ENCODE measurements at regions not wholly inside any gene's neighbourhood (a gene's known extent, or its start where the extent isn't known, plus 50 kb on each side); places are given as distances from the start of the nearest gene placed in this dataset.
"Not testable (repeated sequence)": the region's sequence is repeated elsewhere in the genome, so short reads cannot be mapped to it uniquely, and the experiment has no call there.

- DNase-seq, result no peak
Observed at GRCh38 chr11:96523656-96524055, 133.8 kb downstream of the JRKL start.

DNA sequence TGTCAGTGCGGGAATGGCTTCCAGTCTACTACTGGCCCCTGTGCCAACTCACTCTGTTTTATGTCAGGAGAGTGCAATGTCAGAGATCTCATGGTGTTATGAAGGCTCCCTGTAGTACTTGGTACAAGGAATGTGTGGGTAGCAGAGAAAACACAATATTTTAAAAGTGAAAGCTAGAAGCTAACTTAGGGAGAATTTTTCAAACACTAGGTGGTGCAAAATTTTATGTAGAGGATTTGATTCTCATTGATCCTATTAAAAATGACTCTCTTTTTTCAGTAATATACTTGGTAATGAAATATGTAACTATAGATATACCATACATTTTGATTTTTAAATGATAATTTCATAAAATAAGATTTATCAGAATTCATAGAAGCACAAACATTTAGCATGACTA lies 134.7 kb downstream of the JRKL start:
- no peak for DNase-seq

GRCh38 chr11:96530473-96530872 lies 140.7 kb downstream of the JRKL start:
- no peak for DNase-seq

DNA sequence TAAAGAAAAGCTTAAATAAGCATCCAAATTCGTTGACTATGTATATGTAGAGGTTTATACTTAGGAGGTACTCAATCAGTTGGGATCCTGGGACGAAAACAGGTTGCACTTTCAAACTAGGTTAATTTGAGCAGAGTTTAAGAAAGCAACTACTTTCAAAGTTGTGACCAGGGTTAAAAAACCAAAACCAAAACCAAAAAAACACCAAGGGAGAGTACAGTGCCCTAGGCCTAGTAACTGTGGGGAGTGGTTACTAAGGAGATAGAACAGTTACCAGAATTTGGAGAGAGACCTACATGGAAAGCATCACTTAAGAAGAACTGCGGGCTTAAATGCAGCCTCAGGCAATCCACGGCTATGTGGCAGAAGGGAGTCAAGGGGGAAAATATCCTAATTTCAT lies 148.3 kb downstream of the JRKL start:
- DNase-seq, result no peak

GRCh38 chr11:96538622-96539021 lies 148.8 kb downstream of the JRKL start:
- DNase-seq, result no peak

DNA sequence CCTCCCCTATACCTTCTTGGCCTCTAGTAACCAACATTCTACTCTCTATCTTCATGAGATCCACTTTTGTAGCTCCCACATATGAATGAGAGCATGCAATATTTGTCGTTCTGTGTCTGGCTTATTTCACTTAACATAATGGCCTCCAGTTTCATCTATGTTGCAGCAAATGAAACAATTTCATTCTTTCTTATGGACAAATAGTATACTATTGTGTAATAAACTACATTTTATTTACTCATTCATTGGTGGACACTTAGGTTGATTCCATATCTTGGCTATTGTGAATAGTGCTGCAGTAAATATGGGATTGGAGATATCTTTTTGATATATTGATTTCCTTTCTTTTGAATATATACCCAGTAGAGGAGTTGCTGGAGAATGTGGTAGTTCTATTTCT lies 151.1 kb downstream of the JRKL start:
- no peak for DNase-seq

DNA sequence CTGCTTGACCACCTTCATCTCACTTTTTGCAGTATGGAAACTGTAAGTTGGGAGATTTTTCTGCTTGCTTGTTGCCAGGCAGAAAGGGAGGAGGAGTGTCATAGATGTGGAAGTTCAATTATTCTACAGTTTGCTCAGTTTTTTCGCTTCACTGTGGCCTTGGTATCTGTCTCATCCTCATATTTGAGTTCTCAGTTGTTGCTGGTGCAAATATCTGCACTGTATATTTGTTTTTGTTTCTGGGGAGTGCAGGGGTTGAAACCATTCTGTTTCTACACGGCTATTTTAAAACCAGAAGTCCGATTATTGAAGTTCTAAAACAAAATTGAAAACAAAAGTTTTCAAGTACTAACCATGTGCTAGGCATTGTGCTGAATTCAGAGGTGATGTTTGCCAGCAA lies 153.4 kb downstream of the JRKL start:
- no peak for DNase-seq

- not testable (repeated sequence) for DNase-seq
Observed at GRCh38 chr11:96545192-96545591, 155.4 kb downstream of the JRKL start.

DNA sequence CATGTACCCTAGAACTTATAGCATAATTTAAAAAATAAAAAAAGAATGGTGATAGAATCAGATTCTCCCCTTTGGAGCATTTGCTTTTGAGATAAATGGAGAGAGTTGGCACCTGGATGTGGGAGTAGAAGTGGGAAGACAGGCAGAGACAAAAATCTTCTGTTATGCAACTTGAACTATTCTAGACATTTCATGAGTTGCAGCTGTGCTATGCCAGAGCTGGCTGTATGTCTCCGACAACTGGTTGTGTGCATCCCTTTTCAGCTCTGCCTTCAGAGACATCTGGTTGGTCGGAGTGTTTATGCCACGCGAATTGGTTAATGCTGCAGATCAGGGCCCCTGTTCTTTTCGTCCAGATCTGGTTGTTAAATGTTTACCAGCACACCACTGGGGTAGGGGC lies 161.3 kb downstream of the JRKL start:
- DNase-seq, result no peak

- no peak for DNase-seq
Observed at GRCh38 chr11:96554236-96554820, 164.5 kb downstream of the JRKL start.

DNA sequence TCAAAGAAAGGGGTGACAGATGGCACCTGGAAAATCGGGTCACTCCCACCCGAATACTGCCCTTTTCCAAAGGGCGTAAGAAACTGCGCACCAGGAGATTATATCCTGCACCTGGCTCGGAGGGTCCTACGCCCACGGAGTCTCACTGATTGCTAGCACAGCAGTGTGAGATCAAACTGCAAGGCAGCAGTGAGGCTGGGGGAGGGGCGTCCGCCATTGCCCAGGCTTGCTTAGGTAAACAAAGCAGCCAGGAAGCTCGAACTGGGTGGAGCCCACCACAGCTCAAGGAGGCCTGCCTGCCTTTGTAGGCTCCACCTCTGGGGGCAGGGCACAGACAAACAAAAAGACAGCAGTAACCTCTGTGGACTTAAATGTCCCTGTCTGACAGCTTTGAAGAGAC lies 166.0 kb downstream of the JRKL start:
- DNase-seq, result not testable (repeated sequence)

- DNase-seq, result not testable (repeated sequence)
Observed at GRCh38 chr11:96560727-96561126, 170.9 kb downstream of the JRKL start.

DNA sequence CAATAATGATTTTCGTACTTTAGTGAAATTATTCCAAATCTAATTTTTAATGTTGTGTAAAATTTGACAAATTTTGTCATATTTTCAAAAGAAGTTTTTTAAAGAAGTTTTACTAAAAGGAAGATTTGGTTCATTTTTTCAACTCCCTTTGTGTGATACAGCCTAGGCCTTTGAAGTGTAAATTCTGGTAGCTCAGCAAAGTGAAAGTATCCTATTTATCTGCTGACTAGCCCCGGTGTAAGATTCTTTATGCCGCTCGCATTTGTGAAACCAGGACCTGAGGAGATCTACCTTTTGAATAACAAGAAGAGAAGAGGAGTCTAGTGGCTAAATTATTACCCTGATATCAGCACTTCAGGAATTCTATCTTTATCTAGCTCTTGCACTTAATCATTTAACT lies 177.4 kb downstream of the JRKL start:
- DNase-seq, result no peak

GRCh38 chr11:96567667-96568066 lies 177.9 kb downstream of the JRKL start:
- DNase-seq, result no peak

- no peak for DNase-seq
Observed at GRCh38 chr11:96576383-96576782, 186.6 kb downstream of the JRKL start.

DNA sequence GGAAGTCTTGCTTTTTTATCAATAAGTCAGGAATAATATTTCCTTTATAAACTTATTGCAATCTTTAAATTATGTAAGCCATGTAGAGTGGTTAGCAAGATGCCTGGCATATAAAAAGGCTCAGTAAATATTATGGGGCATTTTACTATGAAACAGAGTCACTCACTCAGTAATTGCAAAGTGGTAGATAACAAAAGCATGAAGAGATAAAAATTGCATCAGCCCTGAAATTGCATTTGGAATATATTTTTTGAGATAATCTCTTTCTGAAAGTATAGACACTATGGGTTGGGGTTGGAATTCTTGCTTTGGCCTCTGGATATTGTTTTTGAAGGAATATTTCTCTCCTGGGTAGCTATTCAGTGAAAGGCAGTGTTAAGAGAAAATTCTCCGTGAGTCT lies 188.6 kb downstream of the JRKL start:
- DNase-seq, result no peak

- DNase-seq, result peak; percentile 39 to 49
Observed at GRCh38 chr11:96579656-96580055, 189.8 kb downstream of the JRKL start.

GRCh38 chr11:96580476-96581040 lies 190.7 kb downstream of the JRKL start:
- no peak for DNase-seq

GRCh38 chr11:96585944-96586880 lies 196.4 kb downstream of the JRKL start:
- DNase-seq, result peak; percentile 27 to 52

GRCh38 chr11:96588793-96589192 lies 199.0 kb downstream of the JRKL start:
- not testable (repeated sequence) for DNase-seq

GRCh38 chr11:96595011-96595410 lies 205.2 kb downstream of the JRKL start:
- no peak for DNase-seq

DNA sequence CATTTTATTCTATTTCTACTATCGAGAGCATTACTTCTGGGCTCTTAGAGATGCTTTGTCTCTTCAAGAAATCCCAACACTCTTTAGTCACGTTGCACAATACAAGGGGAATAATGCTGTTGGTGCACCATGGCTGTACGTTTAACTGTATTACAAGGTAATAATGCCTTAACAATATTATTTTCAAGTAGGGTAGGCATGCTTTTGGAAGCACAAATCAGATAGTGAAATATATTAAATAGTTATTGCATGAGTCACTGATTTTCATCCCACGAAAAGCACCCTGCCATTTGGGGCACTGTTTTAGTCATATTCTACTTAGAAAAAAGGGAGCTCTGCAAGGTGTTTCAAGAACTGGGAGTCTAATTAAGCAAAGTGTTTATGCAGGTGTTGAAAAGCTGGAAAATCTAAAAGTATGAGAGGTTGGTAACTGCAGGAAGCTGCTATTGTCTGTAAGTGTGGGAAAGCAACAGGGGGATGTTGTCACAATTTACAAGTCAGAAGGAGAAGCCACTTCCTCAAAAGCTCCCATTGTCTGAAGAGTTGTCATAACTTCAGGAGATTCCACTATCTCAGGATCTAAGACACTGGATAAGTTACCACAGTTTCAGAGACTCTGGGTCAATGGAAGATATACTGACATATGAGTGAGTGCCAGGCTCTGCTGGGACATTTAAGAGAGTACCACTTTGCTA lies 218.2 kb downstream of the JRKL start:
- no peak for DNase-seq

DNA sequence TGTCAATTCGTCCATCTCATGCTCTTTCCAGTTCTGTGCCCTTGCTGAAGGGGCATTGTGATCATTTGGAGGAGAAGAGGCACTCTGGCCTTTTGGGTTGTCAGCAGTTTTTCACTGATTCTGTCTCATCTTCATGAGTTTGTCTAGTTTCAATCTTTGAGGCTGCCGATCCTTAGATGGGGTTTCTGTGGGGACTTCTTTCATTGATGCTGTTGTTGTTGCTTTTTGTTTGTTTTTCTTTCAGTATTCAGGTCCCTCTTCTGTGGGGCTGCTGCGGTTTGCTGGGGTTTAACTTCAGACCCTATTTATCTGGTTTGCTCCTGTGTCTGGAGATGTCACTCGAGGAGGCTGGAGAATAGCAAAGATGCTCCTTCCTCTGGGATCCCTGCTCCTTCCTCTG lies 224.3 kb downstream of the JRKL start:
- no peak for DNase-seq

DNA sequence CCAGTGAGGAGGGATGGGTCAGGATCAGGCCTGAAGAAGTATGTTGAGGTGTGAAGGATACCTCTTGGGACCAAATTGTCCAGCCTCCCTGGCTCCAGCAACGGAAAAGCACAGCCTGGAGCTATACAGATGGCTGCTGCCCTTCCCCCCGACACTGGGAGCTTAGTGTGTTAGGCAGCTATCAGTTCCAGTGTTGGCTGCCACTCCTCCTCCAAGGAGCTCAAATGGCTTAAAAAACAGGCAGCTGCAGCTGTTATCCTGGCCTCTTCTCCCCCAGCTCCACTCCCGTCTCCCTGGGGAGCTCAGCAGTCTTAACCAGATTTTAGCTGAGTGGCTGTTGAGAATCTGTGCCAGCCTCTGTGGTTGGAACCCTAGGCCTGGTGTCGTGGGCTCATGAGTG lies 225.0 kb downstream of the JRKL start:
- no peak for DNase-seq

Data from NCI-H526 (cell line).